Right hindlimb (tissue), 1 donor: ENCODE measurements at regions not wholly inside any gene's neighbourhood (a gene's known extent, or its start where the extent isn't known, plus 50 kb on each side); places are given as distances from the start of the nearest gene placed in this dataset.
A peak's percentile ranks its signal among the peaks of the same experiment; 100 is the strongest.

Source experiments
- DNase-seq: peaks from one replicate; pipeline ENCODE4 v3.0.0-alpha.2; 2018

DNA sequence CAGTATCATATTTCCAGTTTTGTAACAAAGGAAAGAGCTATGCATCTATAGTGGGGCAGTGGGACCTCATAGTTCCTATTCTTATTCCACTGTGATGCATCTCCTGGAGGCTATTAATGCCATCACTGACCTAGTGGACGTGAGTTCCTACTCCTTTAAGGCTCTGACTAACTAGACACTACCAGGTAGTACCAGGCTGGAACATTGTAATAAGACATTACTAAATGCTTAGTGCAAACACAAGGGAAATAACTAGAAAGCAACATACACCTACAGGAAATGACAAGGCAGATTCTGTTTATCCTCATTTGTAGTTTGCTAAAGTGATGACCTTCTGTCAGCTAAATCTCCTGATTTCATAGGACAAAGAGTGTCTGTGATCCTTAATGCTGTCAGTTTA, 192.5 kb downstream of the POSTN start:
- no peak for DNase-seq

DNA sequence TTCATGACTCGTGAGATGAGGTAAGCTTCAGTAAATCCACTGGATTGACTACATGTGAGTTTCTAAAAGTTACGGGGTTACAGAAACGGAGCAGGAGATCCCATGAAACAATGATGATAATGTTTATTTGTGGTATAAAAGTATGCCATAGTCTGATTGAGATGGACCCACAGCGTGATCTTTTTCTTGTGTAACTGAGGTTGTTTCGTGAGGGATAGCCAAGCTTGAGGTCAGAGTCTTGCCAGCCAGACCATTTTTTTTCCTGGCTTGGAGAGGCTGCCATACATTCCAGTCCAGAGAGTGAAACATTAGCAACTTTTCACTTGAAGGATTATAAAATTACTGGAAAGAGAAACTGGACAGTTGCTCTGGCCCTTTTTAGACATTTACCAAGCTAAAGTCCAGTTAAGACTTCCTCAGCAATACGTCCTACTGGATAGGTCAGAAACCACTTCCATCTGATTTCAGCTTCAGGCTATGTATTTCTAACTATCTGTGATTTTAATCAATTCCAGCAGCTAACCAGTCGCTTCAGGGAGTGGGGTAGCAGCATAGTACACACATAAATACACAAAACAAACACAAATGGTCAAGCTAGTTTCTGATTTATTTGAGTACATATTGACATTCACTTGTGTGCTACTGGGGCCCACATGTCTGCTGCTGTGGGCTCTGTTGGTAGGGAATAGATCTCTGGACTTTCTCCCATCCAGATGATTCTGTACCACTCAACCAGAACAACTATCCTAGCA, 194.6 kb downstream of the POSTN start:
- DNase-seq, result no peak

DNA sequence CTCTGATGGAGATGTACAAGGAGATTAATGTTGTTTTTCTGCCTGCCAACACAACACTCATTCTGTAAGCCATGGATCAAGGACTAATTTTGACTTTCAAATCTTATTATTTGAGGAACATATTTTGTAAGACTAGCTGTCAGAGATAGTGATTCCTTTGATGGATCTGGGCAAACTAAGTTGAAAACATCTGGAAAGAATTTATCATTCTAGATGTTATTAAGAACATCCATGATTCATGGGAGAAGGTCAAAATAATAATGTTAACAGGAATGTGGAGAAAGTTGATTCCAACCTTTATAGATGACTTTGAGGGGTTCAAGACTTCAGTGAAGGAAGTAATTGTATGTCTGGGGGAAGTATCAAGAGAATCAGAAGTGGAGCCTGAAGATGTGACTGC, 196.8 kb downstream of the POSTN start:
- no peak for DNase-seq

DNA sequence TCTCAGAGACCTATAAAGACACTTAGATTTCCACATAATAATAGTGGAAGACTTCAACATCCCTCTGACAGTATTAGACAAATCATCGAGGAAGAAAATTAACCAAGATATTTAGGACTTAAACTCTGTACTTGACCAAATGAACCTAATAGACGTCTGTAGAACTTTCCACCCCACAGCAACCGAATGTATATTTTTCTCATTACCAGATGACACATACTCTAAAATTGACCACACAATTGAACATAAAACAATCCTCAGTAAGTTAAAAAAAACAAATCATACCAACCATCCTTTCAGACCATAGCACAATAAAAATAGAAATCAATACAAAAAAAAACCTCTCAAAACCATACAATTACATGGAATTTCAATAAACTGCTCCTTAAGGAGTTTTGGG, 201.0 kb downstream of the POSTN start:
- DNase-seq, result no peak

DNA sequence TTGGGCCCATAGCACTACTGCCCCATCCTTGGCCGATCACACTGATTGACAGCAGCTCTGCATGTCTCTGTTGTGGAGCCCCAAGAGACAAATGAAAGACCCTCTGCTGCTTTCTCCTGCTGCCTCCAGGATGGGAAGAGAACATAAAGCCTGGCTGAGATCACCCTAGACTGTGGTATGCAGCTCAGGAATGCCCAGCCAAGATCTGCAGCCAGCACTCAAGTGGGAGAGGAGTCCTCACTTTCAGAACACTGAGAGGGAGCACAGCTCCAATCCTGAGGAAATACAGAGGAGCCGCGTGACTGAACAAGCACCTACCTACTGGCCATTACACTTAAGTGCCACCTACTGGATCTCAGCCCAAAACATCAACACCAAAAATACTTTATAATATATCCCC, 203.0 kb downstream of the POSTN start:
- DNase-seq, result no peak

DNA sequence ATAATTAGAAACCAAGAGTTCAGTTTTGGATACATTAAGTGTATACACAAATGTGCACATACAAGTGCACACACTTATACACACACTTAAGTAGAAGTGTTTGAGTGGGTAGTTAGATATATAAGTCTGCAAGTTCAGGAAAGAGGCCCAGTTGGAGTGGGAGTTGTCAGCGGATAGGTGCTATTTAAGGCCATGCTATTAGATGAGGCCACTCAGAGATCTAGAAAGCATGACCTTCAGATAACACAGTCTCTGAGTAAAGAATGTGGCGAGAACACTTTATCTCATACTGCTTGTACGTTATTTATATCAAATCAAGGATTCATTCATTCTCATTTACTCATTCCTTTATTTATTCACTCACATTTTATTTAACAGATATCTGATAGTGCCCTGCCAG, 206.2 kb downstream of the POSTN start:
- no peak for DNase-seq

DNA sequence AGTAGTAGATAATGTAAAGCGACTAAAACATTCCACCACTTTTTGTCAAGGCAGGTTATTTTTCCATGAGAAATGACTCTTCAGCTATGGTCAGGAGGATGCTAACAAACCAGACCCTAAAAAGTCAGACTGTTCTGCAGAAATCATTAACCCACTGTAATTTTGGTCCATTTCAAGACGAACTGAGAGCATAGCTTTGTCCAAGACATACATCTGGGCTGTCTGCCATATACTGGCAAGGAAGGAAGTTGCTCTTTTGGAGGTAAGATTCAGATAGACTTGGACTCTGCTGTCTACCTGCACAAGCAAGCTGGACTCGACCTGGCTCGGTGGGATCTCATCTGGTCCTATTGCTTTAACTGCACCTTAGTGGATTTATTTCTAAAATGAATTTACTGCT, 207.8 kb downstream of the POSTN start:
- peak; percentile 41 for DNase-seq

DNA sequence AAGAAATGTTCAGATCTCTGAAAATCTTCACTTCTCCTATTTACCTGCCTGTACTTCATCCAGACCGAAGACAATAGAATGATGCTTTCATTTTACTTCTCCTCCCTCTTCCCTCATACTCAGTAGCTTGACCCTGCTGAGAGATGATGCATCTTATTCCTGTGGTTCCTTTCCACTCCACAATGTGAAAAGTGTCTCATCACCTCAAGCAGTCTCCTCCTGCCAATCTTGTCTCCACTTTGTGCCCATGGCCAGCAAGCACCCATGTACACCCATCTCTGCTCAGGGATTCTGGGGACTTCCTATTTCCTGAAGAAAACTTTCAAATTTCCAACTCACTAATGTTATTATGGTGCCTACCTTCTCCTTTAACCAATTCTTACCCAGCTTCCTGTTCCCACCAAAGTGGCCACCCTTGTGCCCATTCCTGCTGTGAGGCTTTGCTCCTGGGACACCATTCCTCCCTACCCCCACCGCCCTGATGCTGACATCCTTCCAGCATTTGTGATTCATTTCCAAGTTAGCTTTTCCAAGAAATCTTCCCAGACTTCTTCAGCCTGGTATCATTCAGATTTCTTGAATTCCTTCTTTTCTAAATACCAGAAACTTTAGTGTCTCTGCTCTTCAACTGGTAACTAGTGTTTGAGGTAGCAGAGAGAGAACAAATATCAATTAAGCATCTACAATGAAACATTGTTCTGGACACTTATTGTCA, 212.5 kb downstream of the POSTN start:
- DNase-seq, result no peak

DNA sequence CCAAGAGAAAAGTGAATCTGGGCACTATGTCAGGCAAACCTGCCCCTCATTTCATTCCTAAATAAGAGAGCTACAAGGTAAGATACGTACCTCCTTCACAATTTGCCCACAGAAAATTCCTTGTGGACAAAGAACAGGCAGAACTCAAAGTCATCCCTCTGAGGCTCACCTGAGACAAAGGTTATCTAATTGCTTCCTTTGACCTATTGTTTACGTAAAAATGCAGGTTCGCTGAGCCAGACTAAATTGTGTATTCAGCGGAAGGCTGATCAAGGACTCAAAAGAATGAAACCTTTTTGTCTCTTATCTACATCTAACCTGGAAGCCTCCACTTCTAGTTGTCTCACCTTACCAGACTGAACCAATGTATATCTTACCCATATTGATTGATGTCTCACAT, 213.3 kb downstream of the POSTN start:
- DNase-seq, result no peak

DNA sequence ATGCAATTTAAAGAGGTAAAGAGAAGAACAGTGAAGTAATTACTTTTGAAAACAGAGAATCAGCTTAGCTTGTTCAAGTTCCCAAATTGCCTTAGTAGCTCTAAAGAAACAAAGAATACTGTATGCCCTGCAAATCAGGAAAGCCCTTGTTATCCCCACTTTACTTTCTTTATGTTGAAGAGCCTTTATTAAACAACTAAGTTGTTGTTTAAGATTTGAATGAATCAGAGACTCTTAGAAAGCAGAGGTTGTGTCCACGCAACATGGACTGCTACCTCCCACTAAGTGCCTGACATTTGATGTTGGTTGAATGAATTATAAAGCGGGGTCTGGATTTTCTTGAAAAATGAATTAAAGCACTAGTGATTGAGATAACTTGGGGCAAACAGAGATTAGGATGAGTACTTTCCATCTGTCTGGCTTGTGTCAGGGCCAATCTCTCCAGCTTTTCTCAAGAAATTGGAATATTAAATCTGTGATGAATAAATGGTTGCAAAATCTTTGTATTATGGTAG, 214.7 kb downstream of the POSTN start:
- DNase-seq, result no peak

DNA sequence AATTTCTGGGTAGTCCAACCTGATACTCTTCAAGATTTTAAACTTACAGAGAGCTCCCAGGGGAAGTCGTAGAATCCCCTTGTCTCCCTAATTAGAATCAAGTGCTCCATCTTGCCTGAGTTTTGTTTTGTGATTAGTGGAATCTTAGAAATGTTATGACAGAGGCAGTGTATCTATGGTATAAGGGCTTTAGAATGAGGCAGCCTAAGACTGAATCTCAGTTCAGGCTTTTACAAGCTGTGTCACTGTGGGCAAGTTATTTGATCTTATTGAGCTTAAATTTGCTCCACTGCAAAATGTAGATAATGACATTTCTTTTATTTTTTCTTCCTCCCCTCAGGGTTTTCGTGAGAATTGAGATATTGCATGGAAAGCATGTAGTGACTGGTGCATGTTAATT, 215.5 kb downstream of the POSTN start:
- no peak for DNase-seq

DNA sequence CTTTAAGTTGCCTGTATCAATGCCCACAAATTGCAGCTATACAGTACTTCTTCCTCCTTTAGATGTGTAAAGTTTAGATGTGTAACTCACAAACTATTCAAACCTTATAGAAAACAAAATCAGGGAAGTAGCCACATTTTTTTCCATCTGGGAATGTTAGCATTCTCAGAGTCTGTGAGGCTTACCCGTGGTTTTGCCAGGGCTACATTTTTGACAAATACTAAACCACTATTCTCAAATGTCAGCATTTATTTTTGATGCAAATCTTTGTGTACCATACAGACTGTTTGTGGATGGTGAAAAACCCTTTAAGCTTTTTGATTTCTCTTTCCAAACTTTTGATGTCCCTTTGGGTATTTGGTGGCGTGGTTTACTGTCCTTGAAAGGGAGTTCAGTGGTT, 216.4 kb downstream of the POSTN start:
- no peak for DNase-seq

DNA sequence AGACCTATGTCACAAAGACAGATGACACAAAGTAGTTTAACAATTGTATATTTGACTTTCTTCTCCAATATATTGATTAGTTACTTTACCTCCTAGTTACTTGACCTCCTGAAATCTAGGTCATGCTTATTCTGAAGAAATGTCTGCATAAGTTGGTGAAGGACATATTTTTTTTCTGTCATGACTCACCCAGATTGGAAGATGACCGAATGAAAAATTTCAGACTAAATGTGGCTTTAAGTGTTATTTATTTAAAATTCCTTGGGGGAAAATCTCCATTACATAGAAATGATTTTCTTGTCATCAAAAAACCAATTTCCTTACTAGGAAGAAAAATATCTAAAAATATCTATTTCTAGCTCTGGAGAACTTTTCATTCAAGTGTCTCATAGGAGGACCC, 217.1 kb downstream of the POSTN start:
- DNase-seq, result no peak

DNA sequence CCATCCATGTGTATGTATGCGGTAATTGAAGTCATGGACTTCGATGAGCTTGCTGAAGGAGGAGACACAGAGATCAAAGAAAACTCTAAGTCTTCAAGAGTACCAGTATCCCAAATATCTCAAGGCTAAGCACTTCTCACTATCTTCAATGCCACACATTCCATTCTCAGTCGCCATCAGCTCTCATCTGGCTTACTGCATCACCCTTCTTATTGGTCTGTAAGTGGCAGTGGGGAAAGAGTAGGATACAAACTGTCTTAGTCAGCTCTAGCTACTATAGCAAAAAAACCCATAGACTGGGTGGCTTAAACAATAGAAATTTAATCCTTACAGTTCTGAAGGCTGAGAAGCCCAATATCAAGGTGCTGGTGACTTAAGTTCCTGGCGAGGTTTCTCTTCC, 218.7 kb downstream of the POSTN start:
- DNase-seq, result no peak

DNA sequence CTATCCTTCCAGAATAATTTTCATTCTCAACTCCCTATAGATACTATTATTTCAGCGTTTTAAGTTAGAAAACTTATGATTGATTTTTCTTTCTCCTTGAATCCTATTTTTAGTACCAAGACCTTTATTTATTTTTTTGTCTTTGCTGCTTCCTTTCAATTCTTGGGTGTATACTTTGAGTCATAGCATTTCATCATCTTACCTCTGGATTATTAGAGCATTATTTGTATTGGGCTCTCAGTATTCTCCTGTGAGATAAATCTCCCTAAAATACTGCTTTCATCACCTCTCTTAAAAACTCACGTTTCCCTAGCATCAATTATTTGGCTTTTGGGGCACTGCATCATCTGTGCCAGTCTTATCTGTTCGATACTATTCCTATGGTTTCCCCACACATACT, 222.8 kb downstream of the POSTN start:
- no peak for DNase-seq

DNA sequence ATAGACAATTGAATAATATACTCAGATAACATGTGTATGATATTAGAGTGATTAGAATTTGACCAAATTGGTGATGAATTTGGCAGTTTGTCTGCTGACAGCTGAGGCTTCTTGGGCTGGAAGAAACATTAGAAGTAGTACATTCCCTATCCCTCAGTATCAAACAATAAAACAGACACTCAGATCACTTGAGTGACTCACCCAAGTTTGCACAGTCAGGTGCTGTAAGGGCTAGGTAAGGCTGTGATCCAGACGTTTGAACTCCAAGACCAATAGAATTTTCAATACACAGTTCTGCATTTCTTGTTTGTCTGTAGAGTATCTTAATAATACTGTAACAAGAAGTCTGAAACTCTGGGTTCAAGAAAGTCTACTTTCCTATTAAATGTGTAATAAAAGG, 223.5 kb downstream of the POSTN start:
- no peak for DNase-seq

DNA sequence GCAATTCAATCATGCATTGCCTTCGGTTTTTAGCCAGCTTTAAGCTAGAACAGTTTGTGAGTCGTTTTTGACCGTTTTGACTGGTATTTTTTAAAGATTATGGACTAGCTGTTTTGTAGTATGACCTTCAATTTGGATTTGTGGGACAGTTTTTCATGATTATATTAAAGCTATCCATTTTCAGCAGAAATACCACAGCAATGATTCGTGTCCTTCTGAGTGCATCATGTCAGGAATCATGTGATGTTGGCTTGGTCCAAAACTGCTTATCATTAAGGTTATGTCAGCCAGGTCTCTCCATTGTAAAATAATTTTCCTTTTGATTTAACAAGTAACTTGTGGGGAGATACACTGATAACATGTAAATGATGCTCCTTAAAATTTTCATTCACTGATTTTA, 229.0 kb downstream of the POSTN start:
- no peak for DNase-seq

DNA sequence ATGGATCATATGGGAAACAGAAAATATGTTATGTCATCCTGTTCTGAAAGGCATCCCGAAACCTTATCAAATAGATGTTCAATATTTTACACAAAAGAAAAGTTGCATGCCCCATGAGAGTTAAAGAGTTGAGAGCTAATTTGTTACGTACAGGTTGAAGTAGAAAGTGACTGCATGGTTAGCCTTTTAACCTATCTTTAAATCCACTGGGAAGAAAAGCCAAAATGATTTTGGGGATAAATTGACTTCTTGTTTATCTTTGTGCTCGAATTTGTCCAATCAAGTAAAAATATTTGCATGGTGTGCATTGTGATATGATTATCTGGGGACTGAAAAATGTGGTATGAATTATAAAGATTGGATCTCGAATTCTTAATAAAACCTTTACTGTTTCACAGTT, 230.1 kb downstream of the POSTN start:
- DNase-seq, result no peak

DNA sequence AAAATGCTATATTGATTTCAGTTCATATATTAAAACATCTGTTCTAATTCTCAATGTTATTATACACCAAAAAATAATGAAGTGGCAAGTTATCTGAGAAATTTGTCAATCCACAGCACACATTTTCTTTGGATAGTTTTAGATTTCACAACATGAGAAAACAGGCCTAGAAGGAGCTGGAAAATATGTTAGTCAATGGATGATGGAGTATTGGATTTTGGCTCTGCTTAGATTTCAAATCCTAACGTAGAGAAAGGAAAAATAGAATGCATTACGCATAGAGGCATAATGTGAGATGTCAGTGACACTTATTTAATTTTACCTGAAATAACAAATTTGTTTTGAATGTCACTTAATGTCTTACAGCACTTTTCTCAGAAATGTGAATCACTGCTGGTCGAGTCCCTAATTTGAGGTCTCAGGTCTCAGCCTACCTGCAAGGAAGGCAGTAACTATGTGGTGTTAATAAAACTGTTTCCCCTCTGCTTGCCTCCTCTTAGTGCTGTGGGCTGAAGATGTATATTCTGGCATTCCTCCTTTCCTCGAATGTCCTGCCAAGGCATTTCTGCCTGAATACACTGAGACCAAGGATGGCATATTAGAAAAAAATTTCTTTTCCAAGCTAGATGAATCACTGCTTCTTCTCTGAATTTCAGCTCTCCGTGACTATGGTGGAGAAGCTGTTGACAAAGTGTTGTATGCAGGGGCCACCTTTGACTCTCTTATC, 232.4 kb downstream of the POSTN start:
- DNase-seq, result peak; percentile 30

DNA sequence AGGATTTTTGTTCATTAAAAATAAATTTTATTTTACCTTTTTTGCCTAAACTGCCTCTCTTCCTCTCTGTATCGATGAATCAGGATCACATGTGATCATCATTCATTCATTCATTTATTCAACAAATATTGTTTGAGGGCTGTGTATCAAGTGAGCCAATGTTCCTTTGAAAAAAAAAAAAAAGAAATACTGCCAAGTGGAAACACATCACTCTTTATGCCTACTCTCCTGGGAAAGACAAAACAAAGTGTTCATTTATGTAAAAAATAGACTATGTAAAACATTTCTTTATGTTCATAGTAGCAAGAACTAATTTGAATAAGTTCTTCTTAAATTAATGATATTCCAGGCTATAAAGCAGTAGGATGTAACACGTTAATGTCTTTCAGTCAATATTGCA, 233.1 kb downstream of the POSTN start:
- no peak for DNase-seq

DNA sequence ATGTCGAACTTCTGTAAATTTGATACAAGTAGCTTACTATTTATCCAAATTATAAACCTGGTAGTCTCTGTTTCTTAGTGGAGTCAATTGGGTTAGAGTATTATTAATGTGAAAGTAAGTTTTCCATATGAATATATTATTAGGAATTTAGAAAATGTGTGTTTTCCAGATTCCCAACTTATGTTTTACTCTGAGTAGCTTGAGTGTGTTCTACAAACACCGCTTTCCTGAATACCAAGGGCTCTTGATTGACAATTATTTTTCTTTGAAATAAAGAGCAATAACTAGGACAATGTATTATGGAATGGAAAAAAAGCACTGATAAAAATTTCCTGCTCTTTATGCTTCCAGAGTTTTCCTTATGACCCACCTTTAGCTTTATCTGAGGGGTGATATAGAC, 233.6 kb downstream of the POSTN start:
- no peak for DNase-seq

DNA sequence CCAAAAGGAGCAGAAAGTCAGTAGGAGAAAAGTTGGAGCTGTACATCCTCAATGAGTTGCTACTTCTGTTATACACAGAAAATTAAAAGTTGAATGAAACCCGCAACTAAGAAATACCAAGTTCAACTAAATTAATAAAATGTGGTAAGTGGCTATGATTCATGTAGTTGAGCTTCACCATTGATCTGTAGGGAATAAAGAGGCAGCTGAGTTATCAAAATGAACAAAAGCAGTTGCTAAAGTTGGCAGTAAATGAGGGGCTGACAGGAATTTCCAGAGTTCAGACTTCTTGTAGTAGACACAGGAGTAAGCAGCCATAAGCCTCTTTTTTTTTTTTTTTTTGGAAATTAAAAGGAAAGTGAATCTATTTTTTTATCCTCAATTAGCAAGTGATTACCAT, 234.6 kb downstream of the POSTN start:
- no peak for DNase-seq

DNA sequence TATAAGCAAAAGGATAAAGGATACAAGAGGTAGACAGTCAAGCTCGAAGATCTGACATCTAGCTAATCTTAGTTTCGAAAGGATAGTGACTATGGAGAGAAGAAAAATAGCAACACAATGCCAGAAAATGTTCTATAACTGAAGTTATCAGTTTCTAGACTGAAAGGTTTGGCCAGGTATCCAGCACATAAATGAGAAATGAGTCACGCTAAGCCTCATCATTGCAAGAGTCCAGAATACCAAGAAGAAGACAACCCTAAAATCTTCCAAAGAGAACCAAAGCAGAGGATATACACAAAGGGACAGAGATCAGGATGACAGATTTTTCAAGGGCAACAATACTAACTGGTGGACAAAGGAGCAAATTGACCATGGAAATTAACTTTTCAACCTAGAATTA, 237.0 kb downstream of the POSTN start:
- DNase-seq, result no peak

DNA sequence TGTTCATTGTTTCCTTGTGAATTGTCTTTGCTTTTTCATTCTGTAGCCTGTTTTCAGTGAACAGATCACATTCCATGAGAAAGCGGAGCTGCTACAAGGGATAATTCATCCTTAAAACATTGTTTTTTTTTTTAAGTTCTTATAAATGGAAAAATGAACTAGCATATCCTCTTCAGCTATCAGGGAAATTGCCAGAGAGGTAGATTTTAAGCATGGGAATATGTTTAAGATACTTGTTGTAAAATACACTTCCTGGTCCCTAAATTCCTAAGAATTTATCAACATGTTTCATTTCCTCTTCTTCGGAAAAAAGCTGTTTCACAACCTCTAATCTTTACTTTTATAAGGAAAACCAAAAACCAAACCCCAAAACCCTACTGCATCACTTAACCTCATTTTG, 238.0 kb downstream of the POSTN start:
- DNase-seq, result no peak
